ENCODE measurements at regions not wholly inside any gene's neighbourhood (a gene's known extent, or its start where the extent isn't known, plus 50 kb on each side); places are given as distances from the start of the nearest gene placed in this dataset.

GRCh38 chr16:54587176-54587515 lies 300.6 kb upstream of the IRX3 start:
- DNase-seq (ENCODE audit: low read depth, low spot score) = no peak
- H3K27ac ChIP-seq = no peak overlapping the region

- DNase-seq (ENCODE audit: low read depth, low spot score) = no peak
- no peak overlapping the region for H3K27ac ChIP-seq
Observed at GRCh38 chr16:54586474-54587175, 300.0 kb upstream of the IRX3 start.

- H3K27ac ChIP-seq = no peak overlapping the region
Observed at GRCh38 chr16:54585998-54586340, 299.4 kb upstream of the IRX3 start.

GRCh38 chr16:54585094-54585997 lies 298.8 kb upstream of the IRX3 start:
- DNase-seq (ENCODE audit: low read depth, low spot score) = no peak
- no peak overlapping the region for H3K27ac ChIP-seq

More at GRCh38 chr16:54585998-54586340, 299.4 kb upstream of the IRX3 start:
- DNase-seq (ENCODE audit: low read depth, low spot score) = no peak

GRCh38 chr16:54584121-54584520 lies 297.5 kb upstream of the IRX3 start:
- no peak for DNase-seq (ENCODE audit: low read depth, low spot score)
- H3K27ac ChIP-seq = no peak overlapping the region

GRCh38 chr16:54582631-54583250 lies 296.2 kb upstream of the IRX3 start:
- no peak for DNase-seq (ENCODE audit: low read depth, low spot score)
- no peak overlapping the region for H3K27ac ChIP-seq

- no peak for DNase-seq (ENCODE audit: low read depth, low spot score)
- no peak overlapping the region for H3K27ac ChIP-seq
Observed at GRCh38 chr16:54579106-54579728, 292.6 kb upstream of the IRX3 start.

GRCh38 chr16:54577651-54578128 lies 291.1 kb upstream of the IRX3 start:
- no peak overlapping the region for H3K27ac ChIP-seq

GRCh38 chr16:54576785-54577184 lies 290.2 kb upstream of the IRX3 start:
- no peak for DNase-seq (ENCODE audit: low read depth, low spot score)

More at GRCh38 chr16:54577651-54578128, 291.1 kb upstream of the IRX3 start:
- no peak for DNase-seq (ENCODE audit: low read depth, low spot score)

GRCh38 chr16:54568906-54569807 lies 282.6 kb upstream of the IRX3 start:
- no peak overlapping the region for H3K27ac ChIP-seq

More at GRCh38 chr16:54576785-54577184, 290.2 kb upstream of the IRX3 start:
- H3K27ac ChIP-seq = no peak overlapping the region

GRCh38 chr16:54564841-54565240 lies 278.3 kb upstream of the IRX3 start:
- no peak overlapping the region for H3K27ac ChIP-seq
- DNase-seq (ENCODE audit: low read depth, low spot score) = no peak

More at GRCh38 chr16:54568906-54569807, 282.6 kb upstream of the IRX3 start:
- no peak for DNase-seq (ENCODE audit: low read depth, low spot score)

GRCh38 chr16:54554581-54554980 lies 268.0 kb upstream of the IRX3 start:
- no peak overlapping the region for H3K27ac ChIP-seq
- DNase-seq (ENCODE audit: low read depth, low spot score) = no peak

GRCh38 chr16:54548281-54548680 lies 261.7 kb upstream of the IRX3 start:
- H3K27ac ChIP-seq = no peak overlapping the region
- DNase-seq (ENCODE audit: low read depth, low spot score) = no peak

GRCh38 chr16:54547052-54547451 lies 260.5 kb upstream of the IRX3 start:
- no peak overlapping the region for H3K27ac ChIP-seq
- DNase-seq (ENCODE audit: low read depth, low spot score) = no peak

GRCh38 chr16:54546521-54546920 lies 259.9 kb upstream of the IRX3 start:
- no peak overlapping the region for H3K27ac ChIP-seq
- no peak for DNase-seq (ENCODE audit: low read depth, low spot score)

GRCh38 chr16:54545854-54546511 lies 259.4 kb upstream of the IRX3 start:
- no peak overlapping the region for H3K27ac ChIP-seq
- no peak for DNase-seq (ENCODE audit: low read depth, low spot score)

- no peak overlapping the region for H3K27ac ChIP-seq
- no peak for DNase-seq (ENCODE audit: low read depth, low spot score)
Observed at GRCh38 chr16:54544553-54545180, 258.1 kb upstream of the IRX3 start.

GRCh38 chr16:54542805-54543505 lies 256.4 kb upstream of the IRX3 start:
- DNase-seq (ENCODE audit: low read depth, low spot score) = no peak
- no peak overlapping the region for H3K27ac ChIP-seq

All from epithelial cell of prostate (primary cell).